GF-D8 (cell line): ENCODE measurements at regions not wholly inside any gene's neighbourhood (a gene's known extent, or its start where the extent isn't known, plus 50 kb on each side); places are given as distances from the start of the nearest gene placed in this dataset.
"Not testable (repeated sequence)": the region's sequence is repeated elsewhere in the genome, so short reads cannot be mapped to it uniquely, and the experiment has no call there.

Experiments
- DNase-seq: peaks from one replicate; lab custom pipeline; 2025; lab: John Stamatoyannopoulos, UW

DNA sequence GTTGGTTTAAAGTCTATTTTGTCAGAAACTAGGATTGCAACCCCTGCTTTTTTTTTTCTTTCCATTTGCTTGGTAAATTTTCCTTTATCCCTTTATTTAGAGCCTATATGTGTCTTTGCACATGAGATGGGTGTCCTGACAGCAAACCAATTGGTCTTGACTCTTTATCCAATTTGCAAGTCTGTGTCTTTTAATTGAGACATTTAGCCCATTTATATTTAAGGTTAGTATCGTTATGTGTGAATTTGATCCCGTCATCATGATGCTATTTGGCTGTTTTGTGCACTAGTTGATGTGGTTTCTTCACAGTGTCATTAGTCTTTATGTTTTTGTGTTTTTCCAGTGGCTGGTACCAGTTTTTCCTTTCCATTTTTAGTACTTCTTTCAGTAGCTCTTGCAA lies 127.7 kb upstream of the ZNF267 start:
- DNase-seq = no peak

DNA sequence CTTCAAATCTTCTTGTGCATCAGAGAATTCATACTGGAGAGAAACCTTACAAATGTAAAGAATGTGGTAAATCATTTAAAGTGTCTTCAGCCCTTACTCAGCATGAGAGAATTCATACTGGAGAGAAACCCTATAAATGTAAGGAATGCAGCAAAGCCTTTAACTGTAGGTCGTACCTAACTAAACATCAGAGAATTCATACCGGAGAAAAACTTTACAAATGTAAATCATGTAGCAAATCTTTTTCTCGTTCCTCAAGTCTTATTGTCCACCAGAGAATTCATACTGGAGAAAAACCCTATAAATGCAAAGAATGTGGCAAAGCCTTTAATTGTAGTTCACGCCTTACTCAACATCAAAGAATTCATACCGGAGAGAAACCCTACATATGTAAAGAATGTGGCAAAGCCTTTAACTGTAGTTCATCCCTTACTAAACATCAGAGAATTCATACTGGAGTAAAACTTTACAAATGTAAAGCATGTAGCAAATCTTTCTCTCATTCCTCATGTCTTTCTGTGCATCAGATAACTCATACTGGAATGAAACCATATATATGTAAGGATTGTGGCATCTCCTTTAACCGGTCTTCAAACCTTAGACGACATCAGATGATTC lies 118.5 kb upstream of the ZNF267 start:
- DNase-seq = no peak

DNA sequence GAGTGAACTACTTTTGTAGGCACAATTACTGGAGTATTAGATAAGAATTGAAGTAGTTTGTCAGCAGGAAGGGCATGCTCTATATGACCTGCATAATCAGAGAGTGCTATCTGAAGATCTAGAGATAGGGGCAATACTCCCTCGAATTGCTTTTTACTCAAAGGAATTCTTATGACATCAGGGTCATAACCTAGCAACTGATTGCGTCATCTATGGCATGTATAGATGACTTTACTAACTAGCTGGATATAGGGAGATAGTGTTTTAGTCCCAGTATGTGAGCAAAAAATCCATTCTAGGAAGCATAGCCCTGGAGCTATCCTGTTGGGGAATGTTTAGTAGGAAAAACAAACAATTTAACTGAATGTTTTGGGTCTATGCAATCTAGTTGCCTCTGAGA lies 109.5 kb upstream of the ZNF267 start:
- no peak for DNase-seq

DNA sequence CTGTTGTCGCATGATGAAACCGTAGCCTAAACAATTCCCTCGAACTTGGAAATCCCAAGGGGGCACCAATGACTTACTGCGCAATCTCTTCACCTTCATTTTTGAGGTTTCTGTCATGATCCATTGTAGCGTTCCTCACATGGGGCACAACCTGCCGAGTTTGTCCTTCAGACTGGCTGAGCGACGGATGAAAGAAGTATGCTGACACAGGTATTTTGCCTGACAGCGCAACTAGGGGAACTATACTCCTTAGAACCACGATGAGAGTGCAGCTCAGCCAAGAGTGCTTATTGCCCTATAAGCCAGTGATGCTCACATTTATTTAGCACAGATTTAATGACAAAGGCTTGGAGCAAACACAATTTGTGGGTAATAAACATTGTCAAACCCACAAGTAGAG lies 106.3 kb upstream of the ZNF267 start:
- DNase-seq = no peak

DNA sequence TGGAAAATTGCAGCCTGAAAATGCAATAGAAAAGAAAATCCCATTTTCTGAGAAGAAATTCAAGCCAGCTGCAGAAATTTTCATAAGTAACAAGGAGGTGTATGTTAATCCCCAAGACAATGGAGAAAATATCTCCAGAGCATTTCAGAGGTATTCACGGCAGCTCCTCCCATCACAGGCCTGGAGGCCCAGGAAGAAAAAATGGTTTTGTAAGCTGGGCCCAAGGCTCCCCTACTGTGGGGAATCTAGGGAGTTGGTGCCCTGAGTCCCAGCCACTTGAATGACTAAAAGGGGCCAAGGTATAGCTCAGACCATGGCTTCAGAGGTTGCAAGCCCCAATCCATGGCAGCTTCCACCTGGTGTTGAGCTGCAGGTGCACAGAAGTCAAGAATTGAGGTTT lies 93.3 kb upstream of the ZNF267 start:
- DNase-seq = no peak

DNA sequence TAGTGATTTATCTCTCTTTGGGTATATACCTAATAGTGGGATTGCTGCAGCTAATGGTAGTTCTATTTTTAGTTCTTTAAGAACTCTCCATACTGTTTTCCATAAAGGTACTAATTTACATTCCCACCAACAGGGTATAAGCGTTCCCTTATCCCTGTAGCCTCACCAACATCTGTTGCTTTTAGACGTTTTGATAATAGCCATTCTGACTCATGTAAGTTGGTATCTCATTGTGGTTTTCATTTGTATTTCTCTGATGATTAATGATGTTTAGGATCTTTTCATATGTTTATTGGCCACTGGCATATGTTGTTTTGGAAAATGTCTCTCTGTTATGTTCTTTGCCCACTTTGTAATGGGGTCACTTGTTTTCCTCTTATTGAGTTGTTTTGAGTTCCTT lies 88.5 kb upstream of the ZNF267 start:
- DNase-seq = no peak

DNA sequence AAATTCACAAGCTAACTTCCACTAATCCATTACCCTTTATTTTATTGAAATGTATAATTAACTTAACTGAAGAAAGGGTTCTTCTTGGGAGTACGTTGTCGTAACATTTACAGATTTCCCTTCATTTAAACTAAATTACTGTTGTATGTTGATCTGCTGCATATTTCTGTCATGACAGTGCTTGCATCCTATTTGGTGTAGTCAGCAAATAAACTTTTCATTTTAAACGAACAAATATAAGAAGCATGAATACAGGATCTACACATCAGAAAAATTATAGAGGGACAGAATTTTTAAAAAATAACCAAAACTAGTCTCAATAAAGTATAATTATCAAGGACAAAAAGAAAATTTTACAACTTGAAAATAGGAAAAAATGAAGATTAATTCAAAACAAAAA lies 66.5 kb upstream of the ZNF267 start:
- no peak for DNase-seq

DNA sequence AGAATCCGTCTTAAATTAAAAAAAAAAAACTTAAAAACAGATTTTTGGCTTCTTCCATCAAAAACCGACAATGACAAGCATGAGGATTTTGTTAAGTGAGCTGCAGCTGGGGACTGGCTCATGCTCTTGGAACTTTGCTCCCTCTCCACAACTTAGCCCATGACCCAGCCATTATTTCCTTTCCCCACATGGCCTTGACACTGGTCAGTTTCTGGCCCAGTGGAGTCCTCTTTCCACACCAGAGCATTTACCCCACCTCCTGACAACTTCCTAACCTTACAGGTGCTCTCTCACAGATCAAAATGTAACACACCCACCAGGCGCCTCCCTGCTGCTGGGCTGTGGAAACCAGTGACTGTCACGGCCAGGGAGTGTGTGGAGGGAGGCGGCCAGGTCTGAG lies 62.7 kb upstream of the ZNF267 start:
- no peak for DNase-seq

DNA sequence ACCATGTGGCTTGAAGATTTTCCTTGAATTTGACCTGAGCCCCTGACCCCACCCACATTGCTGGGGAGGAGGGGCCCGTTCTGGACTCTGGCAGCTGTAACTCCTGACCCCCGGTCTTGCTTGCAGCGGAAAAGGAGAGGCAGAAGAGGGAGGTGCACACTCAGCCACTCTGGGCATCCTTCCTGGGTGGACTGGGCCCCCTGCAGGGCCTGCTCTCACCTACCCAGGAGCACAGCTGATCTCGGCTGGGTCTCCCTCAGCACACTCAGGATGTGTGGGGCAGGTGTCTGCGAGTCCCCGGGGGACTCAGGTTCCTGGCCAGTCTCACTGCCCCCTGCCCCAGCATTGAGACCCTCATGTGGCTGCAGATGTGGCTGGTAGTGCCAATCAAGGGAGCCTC lies 57.5 kb upstream of the ZNF267 start:
- not testable (repeated sequence) for DNase-seq

DNA sequence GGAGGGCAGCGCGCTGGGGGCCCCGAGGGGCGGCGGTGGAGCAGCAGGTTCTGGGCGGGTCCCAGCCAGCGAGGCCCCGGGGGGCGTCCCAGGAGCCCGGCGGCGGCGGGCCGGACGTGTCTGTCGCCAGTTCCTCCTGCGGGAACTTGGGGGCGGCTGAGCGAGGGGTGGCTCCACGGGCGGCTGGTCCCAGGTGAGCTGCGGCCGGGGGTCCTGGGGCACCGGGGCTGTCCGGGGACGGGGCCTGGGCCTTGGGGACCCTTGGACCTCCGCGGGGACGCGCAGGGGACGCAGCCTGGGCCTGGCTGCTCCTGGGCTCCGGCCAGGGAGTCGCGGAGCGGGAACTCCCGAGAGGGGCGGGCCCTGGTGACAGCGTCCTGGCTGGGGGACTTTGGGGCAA lies 54.2 kb upstream of the ZNF267 start:
- DNase-seq = no peak

DNA sequence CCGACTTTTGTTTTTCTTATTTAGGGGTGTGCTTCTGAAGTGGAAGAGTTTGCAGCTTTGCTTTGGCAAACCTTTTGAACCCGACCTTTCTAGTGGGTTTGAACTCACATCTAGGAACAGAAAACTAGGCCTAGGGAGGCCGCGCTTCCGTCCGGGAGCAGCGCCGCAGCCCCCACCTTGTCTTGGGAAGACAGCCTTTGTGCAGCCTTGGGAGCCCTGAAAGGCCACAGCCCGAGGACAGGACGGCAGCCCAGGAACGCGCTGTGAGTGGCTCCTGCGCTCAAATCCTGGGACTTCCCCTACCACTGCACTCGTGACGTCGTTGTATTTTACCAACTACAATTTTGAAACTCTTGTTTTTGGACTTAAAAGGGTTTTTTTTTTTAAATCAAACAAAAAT lies 53.7 kb upstream of the ZNF267 start:
- DNase-seq = no peak
